PC-3 (cell line): ENCODE measurements at regions not wholly inside any gene's neighbourhood (a gene's known extent, or its start where the extent isn't known, plus 50 kb on each side); places are given as distances from the start of the nearest gene placed in this dataset.

ENCODE experiments used
- EZH2 ChIP-seq: fragments of 300-600 bp; sonication (generic); IDR thresholded peaks from one replicate; pipeline ENCODE4 v1.6.1; 2017; ENCODE audit warnings: antibody characterized with exemption, mild to moderate bottlenecking, low read length; ENCODE audit not compliant: unreplicated experiment
- TF ChIP-seq, protein P1 (sequence below): fragments of 300-600 bp; sonication (generic); conservative IDR thresholded peaks from 2 replicates; pipeline ENCODE4 v1.5.1; 2017; ENCODE audit warnings: antibody characterized with exemption, low read depth, mild to moderate bottlenecking, low read length

DNA sequence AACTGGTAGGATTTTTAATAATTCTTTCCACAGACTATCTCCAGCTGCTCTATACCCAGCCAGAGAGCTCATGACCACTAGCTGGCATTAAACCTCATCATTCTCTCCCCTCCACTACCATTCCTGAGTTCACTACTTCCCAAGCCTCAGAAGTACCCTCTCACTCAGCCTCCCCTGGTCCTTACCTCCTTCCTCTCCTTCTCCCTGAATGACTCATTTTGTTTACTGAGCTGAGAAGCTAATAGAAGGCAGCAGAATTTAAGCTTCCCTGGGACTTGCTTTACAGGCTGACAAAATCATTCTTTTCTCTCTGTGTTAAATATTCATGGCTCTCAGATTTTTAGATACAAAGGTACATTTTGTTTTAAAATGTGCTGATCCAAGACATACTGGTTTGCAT, 305.4 kb downstream of the TLR4 start:
- TF ChIP-seq, protein P1, sequence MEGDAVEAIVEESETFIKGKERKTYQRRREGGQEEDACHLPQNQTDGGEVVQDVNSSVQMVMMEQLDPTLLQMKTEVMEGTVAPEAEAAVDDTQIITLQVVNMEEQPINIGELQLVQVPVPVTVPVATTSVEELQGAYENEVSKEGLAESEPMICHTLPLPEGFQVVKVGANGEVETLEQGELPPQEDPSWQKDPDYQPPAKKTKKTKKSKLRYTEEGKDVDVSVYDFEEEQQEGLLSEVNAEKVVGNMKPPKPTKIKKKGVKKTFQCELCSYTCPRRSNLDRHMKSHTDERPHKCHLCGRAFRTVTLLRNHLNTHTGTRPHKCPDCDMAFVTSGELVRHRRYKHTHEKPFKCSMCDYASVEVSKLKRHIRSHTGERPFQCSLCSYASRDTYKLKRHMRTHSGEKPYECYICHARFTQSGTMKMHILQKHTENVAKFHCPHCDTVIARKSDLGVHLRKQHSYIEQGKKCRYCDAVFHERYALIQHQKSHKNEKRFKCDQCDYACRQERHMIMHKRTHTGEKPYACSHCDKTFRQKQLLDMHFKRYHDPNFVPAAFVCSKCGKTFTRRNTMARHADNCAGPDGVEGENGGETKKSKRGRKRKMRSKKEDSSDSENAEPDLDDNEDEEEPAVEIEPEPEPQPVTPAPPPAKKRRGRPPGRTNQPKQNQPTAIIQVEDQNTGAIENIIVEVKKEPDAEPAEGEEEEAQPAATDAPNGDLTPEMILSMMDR = no peak
- no peak for TF ChIP-seq EZH2
